ENCODE measurements at regions not wholly inside any gene's neighbourhood (a gene's known extent, or its start where the extent isn't known, plus 50 kb on each side); places are given as distances from the start of the nearest gene placed in this dataset.

DNA sequence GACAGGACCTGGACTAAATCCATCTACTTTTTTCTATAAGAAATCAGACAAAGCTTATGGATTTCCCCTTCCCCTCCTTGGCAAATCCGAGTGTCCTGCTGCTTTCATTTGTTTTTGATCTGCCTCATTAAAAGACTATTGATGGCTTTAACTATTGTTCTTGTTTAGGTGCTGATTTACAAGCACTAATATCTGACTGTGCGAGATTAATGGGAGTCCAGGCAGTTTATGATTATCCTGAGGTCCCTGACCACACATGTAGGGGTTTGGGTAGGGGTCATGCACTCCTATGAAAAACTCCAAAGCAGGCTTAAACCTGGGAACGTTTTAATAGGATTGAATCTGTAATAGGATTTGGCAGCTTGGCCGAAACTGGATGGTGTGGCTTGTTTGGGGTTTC lies 317.5 kb upstream of the POU3F2 start:
- TF ChIP-seq POLR2A (IDR thresholded peaks at IDR 0.05; ENCODE audit: low read length): no peak
- TF ChIP-seq GATA1 (IDR thresholded peaks at IDR 0.05; ENCODE audit: low read depth, low read length): no peak
